ENCODE measurements at regions not wholly inside any gene's neighbourhood (a gene's known extent, or its start where the extent isn't known, plus 50 kb on each side); places are given as distances from the start of the nearest gene placed in this dataset.

GRCh38 chrX:79094075-79094832, 50.2 kb upstream of the GPR174 start:
- no peaks in the 10 kb centered on the region for H3K4me1 ChIP-seq (ENCODE audit: control insufficient read depth in 2 of 3, insufficient read depth in 2 of 3, low read depth in 1 of 3, low read length in 3 of 3)
- DNase-seq (no peak), FAIRE-seq (no peak)
- no peaks in the 10 kb centered on the region for H3K27me3 ChIP-seq (ENCODE audit: control insufficient read depth, insufficient read depth, low read length)
- no peaks in the 10 kb centered on the region for H3K36me3 ChIP-seq (ENCODE audit: control insufficient read depth in 2 of 3, insufficient read depth in 3 of 3, low read length in 3 of 3)
- TF ChIP-seq CTCF (IDR thresholded peaks at IDR 0.05; ENCODE audit: borderline replicate concordance, extremely low read depth, insufficient read depth), result no peak
- no peak overlapping the region for H3K4me3 ChIP-seq (ENCODE audit: low read length in 3 of 3)
- H3K9me3 ChIP-seq (ENCODE audit: control insufficient read depth in 2 of 3, insufficient read depth in 1 of 3, low read length in 3 of 3), result no peaks in the 10 kb centered on the region
- H3K27ac ChIP-seq (ENCODE audit: low read depth in 2 of 2, low read length in 2 of 2), result no peak overlapping the region
- no peak overlapping the region for H3K9ac ChIP-seq (ENCODE audit: low read length in 3 of 3)
- intact Hi-C loops (cut with DNase I), result no loop called here

Measured in kidney (tissue), 13 donors.